A549 (cell line): ENCODE measurements at regions not wholly inside any gene's neighbourhood (a gene's known extent, or its start where the extent isn't known, plus 50 kb on each side); places are given as distances from the start of the nearest gene placed in this dataset.

ENCODE experiments used
- ATAC-seq, 2 experiments: fragments of 200-7000 bp in 1 of 2; fragments of >200 bp in 1 of 2; cut with Nextera tagmentation in 1 of 2; cut with Tn5 transposase in 1 of 2; 3 replicates each; pipeline versions ENCODE4 v1.8.0 to v1.9.1; 2018 to 2020; ENCODE audit warnings: mild to moderate bottlenecking in 1 of 2, moderate library complexity in 1 of 2
- CTCF ChIA-PET: fragments of 300-600 bp; sonication (Branson Sonifier 250); formaldehyde crosslinking; extraction: SDS; loops from one replicate; lab custom pipeline; 2021; ENCODE audit warnings: antibody characterized with exemption, inconsistent platforms; lab: Yijun Ruan, JAX
- POLR2A ChIA-PET: fragments of 350-600 bp; formaldehyde crosslinking; extraction: SDS; loops from one replicate; lab custom pipeline; 2021; ENCODE audit warnings: antibody characterized with exemption, inconsistent platforms; lab: Yijun Ruan, JAX
- DNase-seq, 2 experiments: peaks; one replicate each; pipeline versions ENCODE4 v3.0.0 to v3.0.0-alpha.2; 2011 to 2016; ENCODE audit warnings: low read depth in 1 of 2, low spot score in 1 of 2
- FAIRE-seq: peaks from 2 replicates; lab custom pipeline; 2011; peaks lifted over from hg19 to GRCh38; lab: Jason Lieb, UNC
- H3K27ac ChIP-seq, 2 experiments: fragments of >200 bp; sonication (Bioruptor Twin); formaldehyde crosslinking; 3 replicates each; pipeline ENCODE4 v1.5.1; 2016 to 2017
- H3K4me1 ChIP-seq: fragments of >200 bp; sonication (Bioruptor Twin); formaldehyde crosslinking; 3 replicates; pipeline ENCODE4 v1.6.1; 2016
- H3K4me2 ChIP-seq: fragments of >200 bp; sonication (Bioruptor Twin); formaldehyde crosslinking; 3 replicates; pipeline ENCODE4 v1.6.1; 2016
- H3K4me3 ChIP-seq: fragments of >200 bp; sonication (Bioruptor Twin); formaldehyde crosslinking; 3 replicates; pipeline ENCODE4 v1.5.1; 2016
- H3K9me3 ChIP-seq: fragments of >200 bp; sonication (Bioruptor Twin); formaldehyde crosslinking; 3 replicates; pipeline ENCODE4 v1.6.1; 2016
- BHLHE40 ChIP-seq: IDR thresholded peaks from 2 replicates; pipeline ENCODE4 v1.6.1; 2012; ENCODE audit warnings: low read depth, low read length, inconsistent platforms
- CBX2 ChIP-seq: fragments of 200-600 bp; sonication (generic); IDR thresholded peaks from 2 replicates; pipeline ENCODE4 v1.6.1; 2016; ENCODE audit warnings: low read depth, mild to moderate bottlenecking, borderline replicate concordance
- CEBPB ChIP-seq, 2 experiments: fragments of >200 bp in 1 of 2; sonication (Bioruptor Twin) in 1 of 2; formaldehyde crosslinking in 1 of 2; IDR thresholded peaks; 2 replicates each; pipeline ENCODE4 v1.6.1; 2012 to 2016
- CHD4 ChIP-seq: fragments of 200-600 bp; sonication (generic); IDR thresholded peaks from 2 replicates; pipeline ENCODE4 v1.6.1; 2016; ENCODE audit warnings: antibody characterized with exemption, mild to moderate bottlenecking, borderline replicate concordance
- EHF ChIP-seq: fragments of 250-450 bp; sonication (Bioruptor Pico); IDR thresholded peaks from 2 replicates; pipeline ENCODE4 v1.5.0; 2020; ENCODE audit warnings: mild to moderate bottlenecking
- FOSB ChIP-seq: fragments of 250-450 bp; sonication (Bioruptor Pico); IDR thresholded peaks from 2 replicates; pipeline ENCODE4 v1.5.0; 2020; ENCODE audit warnings: mild to moderate bottlenecking, moderate library complexity
- FOSL2 ChIP-seq, 2 experiments: fragments of 450-650 bp in 1 of 2; fragments of >200 bp in 1 of 2; sonication (Bioruptor Twin) in 1 of 2; formaldehyde crosslinking; IDR thresholded peaks; 2 replicates each; pipeline versions ENCODE4 v1.5.0 to v1.6.1; 2016 to 2020; ENCODE audit warnings: mild to moderate bottlenecking in 1 of 2, moderate library complexity in 1 of 2
- FOXS1 ChIP-seq: fragments of 250-450 bp; sonication (Bioruptor Pico); IDR thresholded peaks from 2 replicates; pipeline ENCODE4 v1.5.0; 2020; ENCODE audit warnings: mild to moderate bottlenecking, moderate library complexity
- GATA3 ChIP-seq: IDR thresholded peaks from 2 replicates; pipeline ENCODE4 v1.6.1; 2012; ENCODE audit warnings: borderline replicate concordance
- HOXB13 ChIP-seq: fragments of 250-450 bp; sonication (Bioruptor Pico); IDR thresholded peaks from 2 replicates; pipeline ENCODE4 v1.5.0; 2020; ENCODE audit warnings: low read depth, mild to moderate bottlenecking, moderate library complexity
- HOXB5 ChIP-seq: fragments of 250-450 bp; sonication (Bioruptor Pico); IDR thresholded peaks from 2 replicates; pipeline ENCODE4 v1.5.0; 2020; ENCODE audit warnings: mild to moderate bottlenecking, moderate library complexity
- JUN ChIP-seq, 2 experiments: fragments of >200 bp; sonication (Bioruptor Twin); formaldehyde crosslinking; IDR thresholded peaks; 2 replicates in 1 of 2; 3 replicates in 1 of 2; pipeline ENCODE4 v1.6.1; 2016 to 2017
- NFE2L2 ChIP-seq: fragments of 150-350 bp; conservative IDR thresholded peaks from 2 replicates; pipeline ENCODE4 v1.6.1; 2014; ENCODE audit warnings: low read length
- NPAS2 ChIP-seq: fragments of 250-450 bp; sonication (Bioruptor Pico); IDR thresholded peaks from 2 replicates; pipeline ENCODE4 v1.8.0; 2022; ENCODE audit warnings: mild to moderate bottlenecking, moderate library complexity, borderline replicate concordance
- RARB ChIP-seq: fragments of 250-450 bp; sonication (Bioruptor Pico); IDR thresholded peaks from 2 replicates; pipeline ENCODE4 v1.8.0; 2021; ENCODE audit warnings: mild to moderate bottlenecking, moderate library complexity
- RCOR1 ChIP-seq: fragments of 150-350 bp; IDR thresholded peaks from 2 replicates; pipeline ENCODE4 v1.6.1; 2014; ENCODE audit warnings: antibody characterized with exemption, low read length, low read depth
- RNF2 ChIP-seq: fragments of 200-600 bp; sonication (generic); IDR thresholded peaks from 2 replicates; pipeline ENCODE4 v1.6.1; 2016; ENCODE audit warnings: low read depth, mild to moderate bottlenecking, antibody characterized with exemption, moderate library complexity, borderline replicate concordance
- SREBF2 ChIP-seq: fragments of 450-650 bp; IDR thresholded peaks from 2 replicates; pipeline ENCODE4 v1.6.1; 2014; ENCODE audit warnings: mild to moderate bottlenecking, moderate library complexity
- TFCP2L1 ChIP-seq: fragments of 250-450 bp; sonication (Bioruptor Pico); IDR thresholded peaks from 2 replicates; pipeline ENCODE4 v1.5.0; 2021; ENCODE audit warnings: mild to moderate bottlenecking
- ZFP36 ChIP-seq: fragments of 450-650 bp; IDR thresholded peaks from 2 replicates; pipeline ENCODE4 v1.6.1; 2014; ENCODE audit warnings: borderline replicate concordance; ENCODE audit not compliant: partially characterized antibody
- ZNF302 ChIP-seq: fragments of 250-450 bp; sonication (Bioruptor Pico); IDR thresholded peaks from 2 replicates; pipeline ENCODE4 v1.9.0; 2021; ENCODE audit warnings: inconsistent platforms, mild to moderate bottlenecking, moderate library complexity
- WGBS: methylation state at CpG from one replicate; pipeline ENCODE4 v1.1.6; 2017; ENCODE audit errors: missing lambda C conversion rate; 5-methylcytosine and 5-hydroxymethylcytosine counted together
- TF ChIP-seq, protein P1 (sequence below): IDR thresholded peaks from 2 replicates; pipeline ENCODE4 v1.6.1; 2012
- TF ChIP-seq, protein P2 (sequence below): IDR thresholded peaks from 2 replicates; pipeline ENCODE4 v1.6.1; 2012
- TF ChIP-seq, protein P3 (sequence below): fragments of 450-650 bp; IDR thresholded peaks from 2 replicates; pipeline ENCODE4 v1.6.1; 2014; ENCODE audit warnings: antibody characterized with exemption
- TF ChIP-seq, protein P4 (sequence below): fragments of >200 bp; sonication (Bioruptor Twin); formaldehyde crosslinking; IDR thresholded peaks from 3 replicates; pipeline ENCODE4 v1.6.1; 2016

DNA sequence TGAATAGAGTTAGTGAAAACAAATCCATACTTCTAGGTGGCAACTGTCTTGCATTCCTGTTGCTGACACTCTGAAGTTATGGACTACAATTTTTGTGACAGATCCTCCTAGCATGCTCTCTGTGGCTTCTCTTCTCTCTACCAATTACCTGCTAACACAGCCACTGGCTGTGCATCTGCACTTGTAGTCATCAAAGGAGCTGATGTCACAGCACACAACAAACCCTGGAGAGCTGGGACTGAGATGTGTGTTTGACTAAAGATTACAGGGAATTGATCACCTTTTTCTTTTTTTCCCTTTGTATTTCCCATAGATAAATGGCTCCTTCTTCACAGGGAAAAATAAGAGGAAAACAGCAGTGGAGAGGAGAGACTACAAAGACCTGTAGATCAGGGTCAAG is 278.4 kb upstream of the CCDC54 start (continued):
- TF ChIP-seq GATA3: no peak
- no peak for TF ChIP-seq CEBPB (IDR thresholded peaks at IDR 0.05)

DNA sequence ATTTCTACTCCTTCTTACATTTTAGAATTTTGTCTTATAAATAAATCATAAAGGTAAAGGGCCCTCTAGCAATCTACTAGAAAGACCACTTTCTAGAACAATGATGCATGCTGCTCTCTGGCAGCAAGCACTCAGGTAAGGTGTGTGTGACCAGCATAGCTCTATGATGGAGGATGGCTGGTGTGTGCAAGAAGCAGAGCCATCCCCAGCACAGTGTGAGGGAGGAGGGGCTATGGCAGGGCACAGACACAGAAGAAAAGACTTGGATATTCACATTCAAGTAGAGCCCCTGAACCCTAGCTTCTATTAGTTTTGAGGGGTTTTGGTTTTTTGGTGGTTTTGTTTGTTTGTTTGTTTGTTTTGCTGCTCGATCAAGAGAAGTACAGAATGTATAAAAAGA is 277.1 kb upstream of the CCDC54 start:
- H3K27ac ChIP-seq: no peak overlapping the region
- no peak overlapping the region for H3K4me3 ChIP-seq
- 0% methylated on average over 1 of the region's 1 CpG for WGBS
- TF ChIP-seq FOXS1 (no peak), BHLHE40 (no peak), RARB (CRISPR knock-in tag) (no peak), TFCP2L1 (no peak), ZFP36 (no peak), EHF (CRISPR knock-in tag) (no peak), CHD4 (no peak), CBX2 (no peak), RCOR1 (no peak), NFE2L2 (no peak), FOSB (no peak), ZNF302 (CRISPR knock-in tag) (no peak), SREBF2 (no peak), HOXB13 (CRISPR knock-in tag) (no peak)
- TF ChIP-seq, protein P1, sequence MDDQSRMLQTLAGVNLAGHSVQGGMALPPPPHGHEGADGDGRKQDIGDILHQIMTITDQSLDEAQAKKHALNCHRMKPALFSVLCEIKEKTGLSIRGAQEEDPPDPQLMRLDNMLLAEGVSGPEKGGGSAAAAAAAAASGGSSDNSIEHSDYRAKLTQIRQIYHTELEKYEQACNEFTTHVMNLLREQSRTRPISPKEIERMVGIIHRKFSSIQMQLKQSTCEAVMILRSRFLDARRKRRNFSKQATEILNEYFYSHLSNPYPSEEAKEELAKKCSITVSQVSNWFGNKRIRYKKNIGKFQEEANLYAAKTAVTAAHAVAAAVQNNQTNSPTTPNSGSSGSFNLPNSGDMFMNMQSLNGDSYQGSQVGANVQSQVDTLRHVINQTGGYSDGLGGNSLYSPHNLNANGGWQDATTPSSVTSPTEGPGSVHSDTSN: no peak
- TF ChIP-seq, protein P2, sequence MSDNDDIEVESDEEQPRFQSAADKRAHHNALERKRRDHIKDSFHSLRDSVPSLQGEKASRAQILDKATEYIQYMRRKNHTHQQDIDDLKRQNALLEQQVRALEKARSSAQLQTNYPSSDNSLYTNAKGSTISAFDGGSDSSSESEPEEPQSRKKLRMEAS: no peak
- peaks cover 10% of the 10 kb centered on the region; the same call in 2 of the 3 replicates for H3K9me3 ChIP-seq
- DNase-seq (no peak), ATAC-seq (no peak), FAIRE-seq (no peak)
- POLR2A ChIA-PET: no interaction called here
- no peak overlapping the region for H3K4me2 ChIP-seq
- H3K4me1 ChIP-seq: no peaks in the 10 kb centered on the region
- CTCF ChIA-PET: interaction anchor here (1.8 to 3.9 kb wide), 2 partner anchors 18 to 35 kb away, joined by 5 to 16 read pairs; no protein-coding TSS in a partner anchor

DNA sequence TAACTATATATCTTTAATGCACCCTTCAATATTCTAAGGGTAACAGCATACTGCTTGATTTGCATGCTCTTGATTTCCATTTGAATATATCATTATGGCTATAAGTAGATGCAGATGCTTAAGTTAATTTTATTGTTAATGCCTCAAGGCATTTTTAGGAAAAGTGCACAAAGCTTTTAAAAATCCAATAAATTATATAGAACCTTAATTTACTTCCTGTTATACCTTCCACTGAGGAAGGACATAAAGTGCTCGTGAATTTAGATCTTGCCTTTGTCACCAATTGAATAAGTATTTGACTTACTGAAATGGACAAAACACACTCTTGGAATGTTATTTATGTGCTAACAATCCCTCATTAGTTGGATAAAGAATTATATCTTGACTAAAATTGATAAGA is 276.7 kb upstream of the CCDC54 start:
- ChIA-PET CTCF (interaction anchor here (3.9 kb wide), 1 partner anchor 18 kb away, joined by 16 read pairs; no protein-coding TSS in a partner anchor), POLR2A (no interaction called here)
- no peak for FAIRE-seq
- Histone ChIP-seq H3K9me3 (peaks cover 10% of the 10 kb centered on the region; the same call in 2 of the 3 replicates), H3K27ac (no peak overlapping the region), H3K4me3 (no peak overlapping the region), H3K4me2 (no peak overlapping the region), H3K4me1 (no peaks in the 10 kb centered on the region)
- DNase-seq: no peak
- 6% methylated on average over 1 of the region's 1 CpG for WGBS
- no peak for TF ChIP-seq RNF2
- TF ChIP-seq FOSB: no peak
- TF ChIP-seq JUN (IDR thresholded peaks at IDR 0.05): no peak
- TF ChIP-seq ZFP36: no peak
- TF ChIP-seq, protein P1: no peak
- no peak for TF ChIP-seq RCOR1
- TF ChIP-seq HOXB5: no peak
- TF ChIP-seq, protein P3, sequence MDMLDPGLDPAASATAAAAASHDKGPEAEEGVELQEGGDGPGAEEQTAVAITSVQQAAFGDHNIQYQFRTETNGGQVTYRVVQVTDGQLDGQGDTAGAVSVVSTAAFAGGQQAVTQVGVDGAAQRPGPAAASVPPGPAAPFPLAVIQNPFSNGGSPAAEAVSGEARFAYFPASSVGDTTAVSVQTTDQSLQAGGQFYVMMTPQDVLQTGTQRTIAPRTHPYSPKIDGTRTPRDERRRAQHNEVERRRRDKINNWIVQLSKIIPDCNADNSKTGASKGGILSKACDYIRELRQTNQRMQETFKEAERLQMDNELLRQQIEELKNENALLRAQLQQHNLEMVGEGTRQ: no peak
- no peak for TF ChIP-seq NFE2L2
- no peak for TF ChIP-seq SREBF2
- TF ChIP-seq, protein P4, sequence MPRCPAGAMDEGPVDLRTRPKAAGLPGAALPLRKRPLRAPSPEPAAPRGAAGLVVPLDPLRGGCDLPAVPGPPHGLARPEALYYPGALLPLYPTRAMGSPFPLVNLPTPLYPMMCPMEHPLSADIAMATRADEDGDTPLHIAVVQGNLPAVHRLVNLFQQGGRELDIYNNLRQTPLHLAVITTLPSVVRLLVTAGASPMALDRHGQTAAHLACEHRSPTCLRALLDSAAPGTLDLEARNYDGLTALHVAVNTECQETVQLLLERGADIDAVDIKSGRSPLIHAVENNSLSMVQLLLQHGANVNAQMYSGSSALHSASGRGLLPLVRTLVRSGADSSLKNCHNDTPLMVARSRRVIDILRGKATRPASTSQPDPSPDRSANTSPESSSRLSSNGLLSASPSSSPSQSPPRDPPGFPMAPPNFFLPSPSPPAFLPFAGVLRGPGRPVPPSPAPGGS: no peak
- TF ChIP-seq NPAS2: no peak
- no peak for TF ChIP-seq FOSL2 (IDR thresholded peaks at IDR 0.05)
- no peak for TF ChIP-seq FOSL2 (CRISPR knock-in tag; IDR thresholded peaks at IDR 0.05)
- no peak for ATAC-seq
